Effector CD8-positive, alpha-beta T cell (primary cell): ENCODE measurements at regions not wholly inside any gene's neighbourhood (a gene's known extent, or its start where the extent isn't known, plus 50 kb on each side); places are given as distances from the start of the nearest gene placed in this dataset.

Experiments used
- DNase-seq: peaks from one replicate; lab custom pipeline; 2025; lab: John Stamatoyannopoulos, UW

DNA sequence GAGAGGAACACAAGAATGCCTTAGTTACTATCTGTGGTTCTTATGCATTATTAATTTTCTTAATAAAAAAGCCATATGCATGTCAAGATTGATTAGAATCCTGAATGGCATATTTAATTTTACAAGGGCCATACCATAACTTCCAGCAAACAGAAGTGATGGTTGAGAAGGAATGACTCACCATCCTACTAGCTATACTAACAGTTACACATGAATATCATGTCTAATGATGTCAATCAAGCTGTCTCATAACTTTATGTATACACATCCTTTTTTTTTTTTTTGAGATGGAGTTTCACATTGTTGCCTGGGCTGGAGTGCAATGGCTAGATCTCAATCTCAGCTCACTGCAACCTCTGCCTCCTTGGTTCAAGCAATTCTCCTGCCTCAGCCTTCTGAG, 1123.9 kb downstream of the NLGN4Y start:
- no peak for DNase-seq

DNA sequence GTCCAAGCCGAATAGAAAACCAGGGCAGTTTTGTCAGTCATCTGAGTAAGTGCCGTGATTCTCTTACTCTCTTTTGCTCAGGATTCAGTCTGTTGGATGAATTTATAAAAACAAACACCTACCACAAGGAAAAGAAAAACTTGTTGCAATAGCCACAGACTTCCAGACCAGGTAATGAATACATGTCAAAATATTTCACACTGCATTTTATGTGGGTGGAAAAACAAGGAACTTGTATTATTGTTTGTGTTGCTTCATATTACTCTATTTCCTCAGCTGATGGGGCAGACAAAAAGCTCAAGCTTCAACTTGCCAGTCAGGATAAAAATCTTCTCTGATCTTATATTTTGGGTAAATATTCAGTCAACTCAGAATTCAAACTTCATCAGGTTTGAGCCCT, 1125.7 kb downstream of the NLGN4Y start:
- no peak for DNase-seq

GRCh38 chrY:15688531-15688930, 1164.2 kb downstream of the NLGN4Y start:
- DNase-seq: no peak

DNA sequence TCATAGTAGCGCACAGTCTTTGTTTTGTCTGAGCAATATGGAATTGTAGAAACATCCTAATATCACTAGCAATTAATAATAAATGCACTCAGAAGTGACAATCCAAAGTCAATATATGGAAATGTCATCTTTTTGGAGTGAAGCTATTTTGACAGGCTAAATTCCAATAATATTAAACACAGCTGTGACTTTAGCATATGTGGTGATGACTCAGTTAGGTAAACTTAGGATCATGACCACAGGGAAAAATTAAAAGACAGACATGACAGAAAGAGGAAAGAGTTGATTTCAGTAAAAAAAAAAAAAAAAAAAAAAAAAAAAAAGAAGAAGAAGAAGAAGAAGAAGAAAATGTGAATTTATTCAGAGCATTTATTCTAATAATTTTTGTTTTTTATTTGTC, 1165.7 kb downstream of the NLGN4Y start:
- no peak for DNase-seq

- DNase-seq: no peak
These were observed 1177.8 kb downstream of the NLGN4Y start for GRCh38 chrY:15702131-15702530.

DNA sequence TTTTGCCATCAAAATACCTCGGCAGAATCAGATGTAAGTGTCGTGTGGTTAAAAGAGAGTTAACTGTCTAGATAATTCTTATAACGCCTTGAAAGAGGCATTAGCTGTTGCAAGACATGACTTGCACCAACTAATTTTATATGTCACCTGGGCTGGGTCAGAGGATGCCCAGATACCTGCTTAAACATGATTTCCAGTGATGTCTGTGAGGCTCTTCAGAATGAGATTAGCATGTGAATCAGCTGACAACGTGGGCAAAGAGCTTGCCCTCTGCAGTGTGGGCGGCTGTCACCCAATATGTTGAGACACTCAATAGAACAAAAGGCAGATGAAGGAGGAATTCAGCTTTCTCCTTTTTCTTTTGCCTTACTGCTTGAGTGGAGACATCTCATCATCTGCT, 1180.6 kb downstream of the NLGN4Y start:
- DNase-seq: no peak

DNA sequence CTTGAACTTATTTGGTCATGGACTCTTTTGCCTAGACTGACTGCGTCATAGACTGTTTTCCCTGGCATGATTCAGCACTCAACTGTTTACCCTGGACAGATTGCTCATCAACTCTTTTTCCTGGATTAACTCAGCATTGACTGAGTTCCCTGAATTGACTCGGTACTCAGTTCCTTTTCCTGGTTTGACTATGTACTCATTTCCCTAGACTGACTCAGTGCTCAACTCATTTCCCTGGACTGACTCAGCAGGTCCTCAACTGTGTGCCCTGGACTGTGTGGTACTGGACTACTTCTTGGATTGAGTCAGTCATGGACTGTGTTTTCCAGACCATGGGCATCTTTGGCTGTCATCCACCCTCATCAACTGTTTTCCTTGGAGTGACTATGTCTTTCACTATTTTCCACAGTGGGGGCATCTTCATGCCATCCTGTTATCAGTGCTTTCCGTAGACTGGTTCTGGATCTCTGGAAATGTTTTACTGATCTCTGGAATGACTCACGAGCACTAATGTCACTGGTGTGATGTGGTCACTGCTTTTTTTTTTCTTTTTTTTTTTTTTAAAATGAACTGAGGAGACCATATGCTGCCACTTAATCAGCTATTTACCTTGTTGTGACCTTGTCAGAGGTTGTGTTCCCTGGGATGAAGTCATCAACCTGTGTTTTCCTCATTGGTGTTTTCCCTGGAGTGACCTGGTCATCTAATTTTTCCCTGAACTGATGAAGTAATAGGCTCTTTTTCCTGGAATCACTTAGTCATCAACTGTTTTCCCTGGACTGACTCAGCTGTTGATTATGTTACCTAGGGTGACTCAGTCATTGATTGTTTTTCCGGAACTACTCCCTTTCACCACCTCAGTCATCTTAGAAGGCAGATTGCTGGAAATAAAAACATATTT, 1225.5 kb downstream of the NLGN4Y start:
- DNase-seq: no peak

DNA sequence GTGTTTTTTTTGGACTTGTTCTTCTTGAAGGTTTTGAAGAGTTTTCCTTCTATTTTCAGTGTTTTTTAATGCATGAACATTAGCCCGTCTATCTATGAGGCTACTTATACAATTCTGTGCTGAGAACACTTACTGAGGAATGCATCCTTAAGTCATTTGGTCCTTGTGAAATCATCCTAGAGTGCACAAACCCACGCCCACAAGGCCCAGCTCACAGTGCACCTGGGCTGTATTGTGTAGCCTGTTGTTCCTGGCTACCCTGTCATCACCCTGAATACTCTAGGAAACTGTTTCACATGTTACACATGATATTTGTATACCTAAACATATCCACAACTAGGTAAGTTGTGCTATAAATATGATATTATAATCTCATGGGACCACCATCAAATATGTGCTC, 1226.7 kb downstream of the NLGN4Y start:
- no peak for DNase-seq

DNA sequence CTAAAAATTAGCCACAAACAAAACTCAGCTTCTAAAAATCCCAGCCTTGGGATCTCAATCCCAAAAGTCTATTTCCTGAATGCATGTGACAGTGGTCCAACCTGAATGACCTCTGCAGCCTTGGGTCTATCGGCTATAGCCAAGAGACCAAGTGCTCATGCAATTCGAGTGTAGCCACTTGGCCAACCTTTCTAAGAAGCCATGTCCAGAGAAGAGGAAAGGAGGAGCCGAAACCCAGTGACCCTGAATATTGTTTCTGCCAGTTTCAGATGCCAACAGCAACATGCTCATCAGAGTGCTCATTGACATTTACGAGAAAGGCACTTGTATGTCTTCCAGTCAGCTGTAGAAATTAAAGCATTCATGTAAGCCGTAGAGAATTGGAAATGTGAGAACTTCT, 1231.9 kb downstream of the NLGN4Y start:
- DNase-seq: no peak

GRCh38 chrY:15773579-15773978, 1249.2 kb downstream of the NLGN4Y start:
- DNase-seq: no peak

DNA sequence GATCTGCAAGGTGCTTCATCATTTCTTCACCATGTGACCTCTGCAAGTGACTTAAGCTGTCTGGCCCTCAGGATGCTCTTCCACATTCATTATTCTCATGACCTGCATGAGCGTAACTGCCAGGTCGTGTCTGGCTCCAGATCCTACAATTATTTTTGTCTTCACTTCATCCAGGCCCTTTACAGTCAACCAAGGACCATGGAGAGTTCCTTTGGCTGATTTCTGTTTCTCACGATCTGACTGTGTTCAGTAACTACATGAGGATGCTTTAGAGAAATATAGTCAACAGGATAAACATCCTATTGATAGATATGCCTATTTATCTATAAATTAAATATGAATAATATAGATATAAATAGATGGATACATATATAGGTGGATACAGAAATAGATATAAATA, 1251.6 kb downstream of the NLGN4Y start:
- no peak for DNase-seq

GRCh38 chrY:15779891-15780290, 1255.6 kb downstream of the NLGN4Y start:
- no peak for DNase-seq

DNA sequence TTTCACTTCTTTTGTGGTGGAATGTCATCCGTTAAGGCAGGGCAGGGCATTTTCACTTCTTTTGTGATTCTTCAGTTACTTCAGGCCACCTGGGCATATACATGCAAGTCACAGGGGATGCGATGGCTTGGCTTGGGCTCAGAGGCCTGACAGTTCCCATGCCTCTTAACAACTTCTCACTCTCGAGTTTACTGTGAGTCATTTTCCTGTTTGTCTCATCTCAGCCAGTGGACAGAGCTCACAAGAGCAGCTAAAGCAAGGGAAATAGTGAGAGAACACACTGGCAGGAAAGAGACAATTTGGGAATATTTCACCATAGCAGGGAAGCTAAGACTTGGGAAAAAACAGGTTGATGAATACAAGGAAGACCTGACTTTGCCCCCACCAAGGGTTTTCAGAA, 1275.7 kb downstream of the NLGN4Y start:
- no peak for DNase-seq

DNA sequence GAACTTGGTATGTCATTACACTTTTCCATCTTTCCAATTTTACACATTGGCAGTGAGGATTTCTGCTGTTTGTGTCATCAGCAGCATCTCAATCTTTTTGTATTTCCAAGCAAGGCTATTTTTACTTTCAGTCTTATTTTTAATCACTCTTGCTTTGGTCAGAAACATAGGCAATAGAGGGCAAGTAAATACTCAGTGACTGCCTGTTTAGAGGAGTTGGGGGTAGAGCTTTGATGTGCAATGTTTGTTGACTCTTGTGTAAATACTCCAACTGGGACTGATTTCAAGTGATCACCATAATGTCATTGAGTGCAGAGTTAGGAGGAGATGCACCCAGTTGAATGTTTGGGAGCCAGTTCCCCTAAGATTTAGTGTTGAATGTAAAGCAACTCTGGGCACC, 1281.7 kb downstream of the NLGN4Y start:
- DNase-seq: no peak

DNA sequence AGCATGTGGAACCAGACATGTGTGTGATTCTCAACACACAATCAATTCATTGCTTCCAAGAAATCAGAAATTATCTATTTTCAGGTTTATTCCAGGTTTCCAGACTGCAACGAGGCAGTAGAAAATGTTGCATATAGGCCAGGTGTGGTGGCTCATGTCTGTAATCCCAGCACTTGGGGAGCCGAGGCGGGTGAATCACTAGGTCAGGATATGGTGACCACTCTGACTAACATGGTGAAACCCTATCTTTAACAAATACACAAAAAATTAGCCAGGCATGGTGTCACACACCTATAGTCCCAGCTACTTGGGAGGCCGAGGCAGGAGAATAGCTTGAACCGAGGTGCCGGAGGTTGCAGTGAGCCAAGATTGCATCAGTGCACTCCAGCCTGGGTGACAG, 1289.9 kb downstream of the NLGN4Y start:
- no peak for DNase-seq
